Peyer's patch (tissue), 4 donors: ENCODE measurements at regions not wholly inside any gene's neighbourhood (a gene's known extent, or its start where the extent isn't known, plus 50 kb on each side); places are given as distances from the start of the nearest gene placed in this dataset.

ENCODE experiments used
- DNase-seq, 3 donors: peaks; one replicate each; pipeline ENCODE4 v3.0.0-alpha.2; 2017 to 2019
- H3K27ac ChIP-seq, 4 donors: fragments of 200-600 bp; sonication (generic); one replicate each; pipeline ENCODE4 v1.5.1; 2016 to 2019
- H3K27me3 ChIP-seq, 2 donors: fragments of 200-600 bp; sonication (generic); one replicate each; pipeline ENCODE4 v1.5.1; 2019
- H3K36me3 ChIP-seq, 3 donors: fragments of 200-600 bp; sonication (generic); one replicate each; pipeline ENCODE4 v1.5.1; 2016 to 2019
- H3K4me1 ChIP-seq, 4 donors: fragments of 200-600 bp; sonication (generic); one replicate each; pipeline ENCODE4 v1.5.1; 2016 to 2019
- H3K4me3 ChIP-seq, 4 donors: fragments of 200-600 bp; sonication (generic); 1 replicate in 3 of 4; 2 replicates in 1 of 4; pipeline ENCODE4 v1.5.1; 2016 to 2019; ENCODE audit warnings: mild to moderate bottlenecking in 1 of 4
- H3K9me3 ChIP-seq, 4 donors: fragments of 200-600 bp; sonication (generic); one replicate each; pipeline ENCODE4 v1.5.1; 2016 to 2019; ENCODE audit warnings: mild to moderate bottlenecking in 1 of 4
- CTCF ChIP-seq, 6 experiments: fragments of 450-650 bp in 4 of 6; fragments of 200-600 bp in 2 of 6; sonication (generic) in 1 of 6; IDR thresholded peaks; one replicate each; pipeline ENCODE4 v1.5.1; 2017 to 2019; ENCODE audit warnings: antibody characterized with exemption in 6 of 6, mild to moderate bottlenecking in 3 of 6, moderate library complexity in 1 of 6
- POLR2A ChIP-seq, 2 donors: fragments of 450-650 bp; IDR thresholded peaks; one replicate each; pipeline ENCODE4 v1.5.1; 2017; ENCODE audit warnings: antibody characterized with exemption in 2 of 2, mild to moderate bottlenecking in 2 of 2, moderate library complexity in 2 of 2

DNA sequence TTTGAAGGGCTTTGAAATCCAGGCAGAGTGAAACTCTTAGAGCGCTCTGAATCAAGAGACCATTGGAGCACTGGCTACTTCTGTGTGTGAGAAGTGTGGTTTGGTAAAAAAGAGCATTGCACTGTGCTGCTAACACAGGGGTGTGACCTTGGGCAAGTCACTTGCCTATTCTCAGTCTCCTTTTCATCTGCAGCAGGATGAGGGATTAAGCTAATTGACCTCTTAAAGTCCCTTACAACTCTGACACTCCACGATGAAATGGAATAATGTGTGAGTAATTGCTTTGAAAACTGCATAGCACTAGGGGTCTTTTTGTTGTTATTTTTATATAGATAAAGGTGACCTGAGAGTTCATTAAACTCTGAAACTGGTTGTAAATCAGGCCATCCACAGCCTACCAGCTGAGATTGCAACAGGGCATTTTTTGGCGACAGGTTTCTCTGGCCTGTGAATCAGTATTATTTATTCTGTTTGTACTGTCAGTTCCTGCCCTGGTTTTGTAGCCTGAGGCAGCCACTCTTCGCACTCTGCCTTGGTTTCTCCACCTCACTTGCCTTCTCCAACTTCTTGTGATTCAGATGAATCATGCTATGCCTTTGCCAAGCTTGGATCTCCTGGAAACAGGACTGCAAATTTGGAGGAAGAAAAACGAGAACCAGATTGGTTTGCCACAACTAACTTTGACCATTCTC is 159.9 kb upstream of the PARP11 start:
- H3K4me1 ChIP-seq, result peaks cover 0 to 27% (median 6%) of the 10 kb centered on the region in 4 donors
- H3K36me3 ChIP-seq, result no peaks in the 10 kb centered on the region
- no peaks in the 10 kb centered on the region for H3K9me3 ChIP-seq
- H3K27ac ChIP-seq, result no peak overlapping the region
- H3K27me3 ChIP-seq, result no peaks in the 10 kb centered on the region
- no peak for DNase-seq
- TF ChIP-seq POLR2A (IDR thresholded peaks at IDR 0.05) (no peak), CTCF (IDR thresholded peaks at IDR 0.05) (no peak)
- H3K4me3 ChIP-seq, result no peak overlapping the region

DNA sequence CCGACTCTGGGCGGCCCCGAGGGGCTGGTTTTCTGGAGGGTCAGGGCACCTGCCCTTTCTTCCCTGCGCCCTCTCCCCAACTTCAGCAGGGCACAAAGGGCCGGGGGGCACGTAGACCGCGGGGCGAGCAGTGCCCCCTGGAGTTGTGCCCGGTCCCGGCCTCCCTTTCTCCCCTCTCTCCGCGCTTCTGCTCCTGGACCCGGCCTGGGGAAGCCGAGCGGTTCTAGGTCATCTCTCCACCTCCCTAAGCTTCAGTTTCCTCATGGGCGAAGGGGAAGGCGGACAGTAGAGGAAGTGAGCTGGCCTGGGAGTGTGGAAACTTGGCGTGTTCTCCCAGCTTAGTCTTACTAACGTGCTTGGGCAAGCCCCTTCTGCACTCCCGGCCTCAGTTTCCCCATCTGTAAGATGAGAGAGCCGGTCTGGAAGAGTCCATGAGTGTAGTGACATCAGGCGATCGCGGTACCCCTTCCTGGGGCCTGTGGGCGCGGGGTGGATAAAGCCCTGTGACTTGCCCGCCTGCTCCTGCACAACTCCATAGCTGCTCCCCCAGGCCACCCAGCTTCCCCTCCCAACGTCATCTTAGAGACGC is 158.6 kb upstream of the PARP11 start:
- Histone ChIP-seq H3K27ac (peak overlapping the region; percentile 27 to 78 (median 63)), H3K9me3 (no peaks in the 10 kb centered on the region), H3K4me3 (peak overlapping the region in 3 of 4 donors; percentile 42 to 55 (median 46)), H3K27me3 (no peaks in the 10 kb centered on the region), H3K4me1 (peaks cover 0 to 33% (median 6%) of the 10 kb centered on the region in 4 donors), H3K36me3 (no peaks in the 10 kb centered on the region)
- TF ChIP-seq CTCF (IDR thresholded peaks at IDR 0.05), result no peak
- TF ChIP-seq POLR2A (IDR thresholded peaks at IDR 0.05), result no peak
- DNase-seq, result no peak

DNA sequence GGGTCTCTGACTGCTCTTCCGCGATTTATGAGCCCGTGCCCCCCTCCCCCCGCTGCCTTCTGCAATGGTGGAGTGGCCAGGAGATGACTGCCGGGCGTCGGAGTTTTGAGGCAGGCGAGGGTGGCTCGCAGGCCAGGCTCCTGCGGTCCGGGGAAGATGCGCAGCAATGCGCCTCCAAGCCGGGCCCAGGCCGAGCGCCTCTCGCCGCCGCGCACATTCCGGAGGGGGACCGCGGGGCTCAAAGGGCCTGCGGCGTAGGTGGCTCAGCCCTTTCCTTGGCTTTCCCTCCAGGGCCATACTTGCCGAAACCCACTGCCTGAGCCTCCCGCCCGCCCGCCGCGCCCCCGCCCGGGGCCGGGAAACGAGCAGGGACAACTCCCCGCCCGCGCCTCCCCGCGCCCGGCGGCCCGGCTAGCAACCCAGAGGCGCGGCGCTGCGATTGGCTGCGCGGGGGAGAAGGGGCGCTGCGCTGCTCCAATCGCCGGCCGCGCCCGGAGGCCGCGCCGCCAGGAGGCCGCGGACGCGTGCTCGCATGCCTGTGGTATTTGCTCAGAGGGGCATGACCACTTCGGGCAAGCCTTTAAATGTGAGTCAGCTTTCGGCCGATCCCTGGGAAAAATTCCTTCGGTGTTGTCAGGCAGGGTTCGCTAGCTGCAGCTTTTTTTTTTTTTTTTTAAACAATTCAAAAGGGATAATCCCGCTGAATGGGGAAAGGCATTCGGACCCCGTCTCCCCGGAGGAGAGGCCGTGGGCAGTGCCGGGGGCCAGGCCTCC is 157.9 kb upstream of the PARP11 start:
- Histone ChIP-seq H3K27ac (peak overlapping the region; percentile 73 to 87 (median 76)), H3K4me1 (peaks cover 0 to 33% (median 6%) of the 10 kb centered on the region in 4 donors), H3K36me3 (no peaks in the 10 kb centered on the region), H3K27me3 (no peaks in the 10 kb centered on the region), H3K9me3 (no peaks in the 10 kb centered on the region), H3K4me3 (peak overlapping the region; percentile 42 to 75 (median 50))
- peak; percentile 68 to 92 (median 90) for DNase-seq
- TF ChIP-seq CTCF (IDR thresholded peaks at IDR 0.05) (peak in 3 of 6 experiments; percentile 22 to 24 (median 23)), POLR2A (IDR thresholded peaks at IDR 0.05) (peak; percentile 47 to 63)

- TF ChIP-seq CTCF (IDR thresholded peaks at IDR 0.05) (no peak), POLR2A (IDR thresholded peaks at IDR 0.05) (no peak)
These were observed 154.2 kb upstream of the PARP11 start for GRCh38 chr12:4027412-4027811.

DNA sequence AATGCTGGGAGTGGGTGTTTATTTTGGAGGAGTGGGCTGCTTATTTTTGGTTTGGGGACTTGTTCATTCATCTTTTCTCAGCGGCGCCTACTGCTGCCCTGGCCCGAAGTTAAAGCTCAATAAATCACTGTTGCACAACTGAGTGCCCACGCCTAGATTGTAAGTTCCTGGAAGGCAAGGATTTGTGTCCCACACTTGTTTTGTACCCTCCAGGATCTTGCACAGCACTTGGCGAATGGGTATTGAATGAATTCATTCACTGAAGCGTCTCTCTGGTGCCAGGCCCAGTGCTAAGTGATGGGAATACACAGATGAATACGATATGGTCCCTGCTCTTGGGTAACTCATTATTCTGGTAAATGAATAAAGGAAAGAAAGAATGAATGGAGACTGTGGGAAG is 153.3 kb upstream of the PARP11 start:
- no peak for TF ChIP-seq POLR2A (IDR thresholded peaks at IDR 0.05)
- no peak for TF ChIP-seq CTCF (IDR thresholded peaks at IDR 0.05)
- peaks cover 0 to 21% (median 3%) of the 10 kb centered on the region in 4 donors for H3K4me1 ChIP-seq
- no peaks in the 10 kb centered on the region for H3K27me3 ChIP-seq
- H3K4me3 ChIP-seq, result no peak overlapping the region
- H3K27ac ChIP-seq, result no peak overlapping the region
- DNase-seq, result no peak
- H3K36me3 ChIP-seq, result no peaks in the 10 kb centered on the region
- H3K9me3 ChIP-seq, result no peaks in the 10 kb centered on the region

More at GRCh38 chr12:4027412-4027811, 154.2 kb upstream of the PARP11 start:
- peaks cover 0 to 24% (median 6%) of the 10 kb centered on the region in 4 donors for H3K4me1 ChIP-seq
- H3K9me3 ChIP-seq, result no peaks in the 10 kb centered on the region
- no peak overlapping the region for H3K4me3 ChIP-seq
- DNase-seq, result peak in 2 of 3 donors; percentile 44 to 66
- no peaks in the 10 kb centered on the region for H3K36me3 ChIP-seq
- no peaks in the 10 kb centered on the region for H3K27me3 ChIP-seq
- no peak overlapping the region for H3K27ac ChIP-seq
